ENCODE measurements at regions not wholly inside any gene's neighbourhood (a gene's known extent, or its start where the extent isn't known, plus 50 kb on each side); places are given as distances from the start of the nearest gene placed in this dataset.

DNA sequence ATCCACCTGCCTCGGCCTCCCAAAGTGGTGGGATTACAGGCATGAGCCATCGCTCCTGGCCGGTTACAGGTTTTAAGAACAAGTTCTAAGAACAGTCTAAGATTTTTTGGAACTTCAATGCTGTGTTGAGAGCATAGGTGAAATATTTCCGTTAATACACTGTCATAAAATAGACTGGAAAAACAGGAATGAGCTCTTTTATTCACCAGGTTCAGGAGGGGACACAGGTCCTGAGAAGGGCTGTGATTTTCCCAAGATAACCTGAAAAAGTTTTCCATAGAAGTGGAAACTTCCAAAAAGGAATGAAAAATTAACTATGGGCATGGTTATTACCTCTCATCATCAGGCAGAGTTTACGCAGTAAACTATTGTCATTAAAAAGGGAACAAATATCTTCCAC lies 97.6 kb upstream of the TMEM178A start:
- Histone ChIP-seq H3K9me3 (peaks cover 12 to 17% (median 13%) of the 10 kb centered on the region in 4 donors), H3K27me3 (no peaks in the 10 kb centered on the region), H3K4me3 (no peak overlapping the region), H3K36me3 (no peaks in the 10 kb centered on the region), H3K4me1 (peaks cover 0 to 47% (median 29%) of the 10 kb centered on the region in 4 donors), H3K27ac (peak overlapping the region in 2 of 5 donors; percentile 1 to 79)
- intact Hi-C loops (cut with DNase I; ENCODE audit: low total_unique reads) = no loop called here
- no peak for DNase-seq
- TF ChIP-seq, protein P1, sequence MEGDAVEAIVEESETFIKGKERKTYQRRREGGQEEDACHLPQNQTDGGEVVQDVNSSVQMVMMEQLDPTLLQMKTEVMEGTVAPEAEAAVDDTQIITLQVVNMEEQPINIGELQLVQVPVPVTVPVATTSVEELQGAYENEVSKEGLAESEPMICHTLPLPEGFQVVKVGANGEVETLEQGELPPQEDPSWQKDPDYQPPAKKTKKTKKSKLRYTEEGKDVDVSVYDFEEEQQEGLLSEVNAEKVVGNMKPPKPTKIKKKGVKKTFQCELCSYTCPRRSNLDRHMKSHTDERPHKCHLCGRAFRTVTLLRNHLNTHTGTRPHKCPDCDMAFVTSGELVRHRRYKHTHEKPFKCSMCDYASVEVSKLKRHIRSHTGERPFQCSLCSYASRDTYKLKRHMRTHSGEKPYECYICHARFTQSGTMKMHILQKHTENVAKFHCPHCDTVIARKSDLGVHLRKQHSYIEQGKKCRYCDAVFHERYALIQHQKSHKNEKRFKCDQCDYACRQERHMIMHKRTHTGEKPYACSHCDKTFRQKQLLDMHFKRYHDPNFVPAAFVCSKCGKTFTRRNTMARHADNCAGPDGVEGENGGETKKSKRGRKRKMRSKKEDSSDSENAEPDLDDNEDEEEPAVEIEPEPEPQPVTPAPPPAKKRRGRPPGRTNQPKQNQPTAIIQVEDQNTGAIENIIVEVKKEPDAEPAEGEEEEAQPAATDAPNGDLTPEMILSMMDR (IDR thresholded peaks at IDR 0.05) = no peak
- TF ChIP-seq EP300 (IDR thresholded peaks at IDR 0.05) = no peak
- no peak for TF ChIP-seq POLR2AphosphoS5 (IDR thresholded peaks at IDR 0.05)
- TF ChIP-seq POLR2A (IDR thresholded peaks at IDR 0.05) = no peak
- 84 to 96% (median 87%) methylated on average over 5 of the region's 5 CpGs for WGBS, 5 donors

DNA sequence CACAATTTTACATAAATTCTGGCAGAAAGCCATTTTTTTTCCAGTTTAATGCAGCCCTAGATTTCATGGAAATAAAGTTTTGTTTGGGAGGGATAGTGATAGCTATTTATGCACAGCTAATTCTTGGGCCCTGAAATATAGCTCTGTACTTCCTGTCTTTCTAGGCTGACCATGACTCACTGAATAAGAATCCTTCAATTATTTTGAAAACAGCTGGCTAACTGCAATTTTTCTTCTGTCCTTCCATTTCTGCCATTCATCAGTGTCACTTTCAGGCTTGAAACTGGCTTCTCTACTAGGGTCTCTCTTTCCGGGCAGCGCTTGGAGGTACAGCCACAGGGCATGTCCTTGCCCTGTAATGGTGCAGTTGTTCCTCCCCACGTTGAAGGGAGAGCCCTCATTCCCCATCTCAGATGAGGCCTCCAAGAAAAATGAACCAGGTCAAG lies 97.1 kb upstream of the TMEM178A start:
- TF ChIP-seq, protein P1 (IDR thresholded peaks at IDR 0.05) = no peak
- TF ChIP-seq POLR2A (IDR thresholded peaks at IDR 0.05) (no peak), EP300 (IDR thresholded peaks at IDR 0.05) (no peak), POLR2AphosphoS5 (IDR thresholded peaks at IDR 0.05) (no peak)
- peak in 1 of 2 donors; percentile 76 for DNase-seq

DNA sequence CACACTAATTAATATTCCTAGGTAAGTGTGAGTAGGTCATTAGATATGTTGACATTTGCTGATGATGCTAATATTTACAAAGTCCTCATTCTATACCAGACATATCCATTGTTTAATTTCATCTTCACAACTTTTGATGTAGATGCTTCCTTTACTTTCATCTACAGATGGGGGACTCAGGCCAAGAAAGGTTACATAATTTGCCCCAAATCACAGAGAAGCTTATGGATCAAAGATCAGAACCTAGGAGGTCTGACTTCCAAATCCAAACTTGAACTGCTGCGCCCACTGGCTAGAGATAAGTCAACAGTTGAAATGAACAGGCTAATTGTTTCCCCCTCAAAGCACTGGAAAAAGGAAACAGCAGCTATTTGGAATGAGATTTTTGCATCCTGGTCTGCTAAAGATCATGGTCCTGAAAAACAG lies 95.6 kb upstream of the TMEM178A start:
- Histone ChIP-seq H3K36me3 (no peaks in the 10 kb centered on the region), H3K4me1 (peaks cover 0 to 47% (median 29%) of the 10 kb centered on the region in 4 donors), H3K4me3 (no peak overlapping the region), H3K27ac (peak overlapping the region in 3 of 5 donors; percentile 31 to 79 (median 47)), H3K27me3 (no peaks in the 10 kb centered on the region), H3K9me3 (no peaks in the 10 kb centered on the region)
- intact Hi-C loops (cut with DNase I; ENCODE audit: low total_unique reads) = no loop called here
- WGBS, 5 donors = 78 to 96% (median 93%) methylated on average over 1 of the region's 1 CpG
- no peak for DNase-seq
- no peak for TF ChIP-seq POLR2A (IDR thresholded peaks at IDR 0.05)
- TF ChIP-seq EP300 (IDR thresholded peaks at IDR 0.05) = no peak
- TF ChIP-seq POLR2AphosphoS5 (IDR thresholded peaks at IDR 0.05) = no peak
- TF ChIP-seq, protein P1 (IDR thresholded peaks at IDR 0.05) = no peak

More for the DNA sequence above, 97.1 kb upstream of the TMEM178A start:
- Histone ChIP-seq H3K4me3 (no peak overlapping the region), H3K27ac (peak overlapping the region in 3 of 5 donors; percentile 1 to 79 (median 46)), H3K27me3 (no peaks in the 10 kb centered on the region), H3K36me3 (no peaks in the 10 kb centered on the region), H3K4me1 (peaks cover 0 to 47% (median 29%) of the 10 kb centered on the region in 4 donors), H3K9me3 (peaks cover 8 to 12% (median 8%) of the 10 kb centered on the region in 4 donors)
- intact Hi-C loops (cut with DNase I; ENCODE audit: low total_unique reads) = no loop called here
- WGBS, 5 donors = 54 to 77% (median 59%) methylated on average over 3 of the region's 3 CpGs

DNA sequence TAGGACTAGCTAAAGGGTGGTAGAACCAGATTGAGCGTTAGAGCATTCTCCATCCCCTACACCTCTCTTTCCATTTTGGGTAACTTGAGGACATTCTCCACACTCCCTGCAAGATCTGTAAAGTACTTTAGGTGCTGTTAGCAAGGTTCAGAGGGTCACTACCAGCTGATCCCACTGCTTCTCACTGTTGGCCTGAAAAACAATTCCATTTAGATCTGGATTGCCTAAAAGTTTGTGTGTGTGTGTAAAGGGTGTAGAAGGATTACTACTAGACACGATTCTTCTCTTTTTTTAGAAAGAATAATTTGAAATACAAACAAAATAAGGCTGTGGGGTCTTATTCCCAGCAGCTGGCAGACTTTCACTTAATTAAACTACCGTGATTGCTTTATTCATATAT lies 95.1 kb upstream of the TMEM178A start:
- Histone ChIP-seq H3K36me3 (no peaks in the 10 kb centered on the region), H3K4me1 (peaks cover 0 to 47% (median 29%) of the 10 kb centered on the region in 4 donors), H3K4me3 (no peak overlapping the region), H3K27me3 (no peaks in the 10 kb centered on the region), H3K27ac (peak overlapping the region in 3 of 5 donors; percentile 31 to 79 (median 47)), H3K9me3 (no peaks in the 10 kb centered on the region)
- intact Hi-C loops (cut with DNase I; ENCODE audit: low total_unique reads) = no loop called here
- TF ChIP-seq EP300 (IDR thresholded peaks at IDR 0.05) (no peak), POLR2A (IDR thresholded peaks at IDR 0.05) (no peak), POLR2AphosphoS5 (IDR thresholded peaks at IDR 0.05) (no peak)
- TF ChIP-seq, protein P1 (IDR thresholded peaks at IDR 0.05) = no peak
- WGBS, 5 donors = 61 to 78% (median 70%) methylated on average over 3 of the region's 3 CpGs
- no peak for DNase-seq

Measured in stomach (tissue), 8 donors.